SU-DHL-6 (cell line): ENCODE measurements at regions not wholly inside any gene's neighbourhood (a gene's known extent, or its start where the extent isn't known, plus 50 kb on each side); places are given as distances from the start of the nearest gene placed in this dataset.

ENCODE experiments used
- H2AFZ ChIP-seq: fragments of 200-600 bp; sonication (generic); 2 replicates; pipeline ENCODE4 v1.6.1; 2014; ENCODE audit warnings: low read depth, mild to moderate bottlenecking, moderate library complexity, mixed read lengths, antibody characterized with exemption, low read length; ENCODE audit not compliant: severe bottlenecking
- H3F3A ChIP-seq: fragments of 200-600 bp; shearing (Covaris generic); 2 replicates; pipeline ENCODE4 v1.6.0; 2016; ENCODE audit warnings: antibody characterized with exemption, mild to moderate bottlenecking; ENCODE audit not compliant: insufficient read depth
- H3K27ac ChIP-seq: fragments of 200-600 bp; sonication (generic); 2 replicates; pipeline ENCODE4 v1.5.1; 2016; ENCODE audit warnings: low read depth, mild to moderate bottlenecking, low read length, moderate library complexity, mixed read lengths
- H3K27me3 ChIP-seq: fragments of 200-600 bp; sonication (generic), shearing (Covaris generic); 2 replicates; pipeline ENCODE4 v1.6.0; 2014; ENCODE audit warnings: mild to moderate bottlenecking, low read length
- H3K36me3 ChIP-seq: fragments of 200-600 bp; sonication (generic); 2 replicates; pipeline ENCODE4 v1.6.1; 2014; ENCODE audit warnings: mild to moderate bottlenecking, low read length, mixed read lengths
- H3K4me2 ChIP-seq: fragments of 300-600, 200-600 bp; shearing (Covaris generic), sonication (generic); 2 replicates; pipeline ENCODE4 v1.6.0; 2014; ENCODE audit warnings: low read length, low read depth, mild to moderate bottlenecking; ENCODE audit not compliant: poor library complexity, severe bottlenecking
- H3K4me3 ChIP-seq: fragments of 200-600 bp; sonication (generic); 2 replicates; pipeline ENCODE4 v1.5.1; 2014; ENCODE audit warnings: antibody characterized with exemption, low read length, mild to moderate bottlenecking, mixed read lengths; ENCODE audit not compliant: insufficient read depth, poor library complexity, severe bottlenecking
- H3K79me2 ChIP-seq: fragments of 200-600 bp; sonication (generic); 2 replicates; pipeline ENCODE4 v1.6.1; 2014; ENCODE audit warnings: mild to moderate bottlenecking, low read length, moderate library complexity; ENCODE audit not compliant: insufficient read depth
- H3K9ac ChIP-seq: fragments of 200-600 bp; sonication (generic); 2 replicates; pipeline ENCODE4 v1.7.0; 2014; ENCODE audit warnings: mild to moderate bottlenecking, low read length
- H3K9me2 ChIP-seq: fragments of 200-600 bp; sonication (generic); replicated peaks from 2 replicates; pipeline ENCODE4 v1.6.1; 2014; ENCODE audit warnings: low read length; ENCODE audit not compliant: insufficient read depth
- H3K9me3 ChIP-seq: fragments of 200-600 bp; sonication (generic); 2 replicates; pipeline ENCODE4 v1.6.1; 2014; ENCODE audit warnings: low read length, mixed read lengths; ENCODE audit not compliant: insufficient read depth
- H4K20me1 ChIP-seq: fragments of 200-600 bp; sonication (generic); 2 replicates; pipeline ENCODE4 v1.6.1; 2014; ENCODE audit warnings: low read depth, mild to moderate bottlenecking, antibody characterized with exemption, low read length, moderate library complexity, mixed read lengths
- EZH2phosphoT487 ChIP-seq: fragments of 200-600 bp; sonication (generic), shearing (Covaris generic); conservative IDR thresholded peaks from 2 replicates; pipeline ENCODE4 v1.6.1; 2018; ENCODE audit warnings: mild to moderate bottlenecking, antibody characterized with exemption, low read length, moderate library complexity, mixed read lengths
- TF ChIP-seq, protein P1 (sequence below): fragments of 200-600 bp; sonication (generic); IDR thresholded peaks from one replicate; pipeline ENCODE4 v1.5.1; 2017; ENCODE audit warnings: antibody characterized with exemption, mild to moderate bottlenecking, low read length, moderate library complexity; ENCODE audit not compliant: insufficient read depth, poor library complexity, severe bottlenecking

DNA sequence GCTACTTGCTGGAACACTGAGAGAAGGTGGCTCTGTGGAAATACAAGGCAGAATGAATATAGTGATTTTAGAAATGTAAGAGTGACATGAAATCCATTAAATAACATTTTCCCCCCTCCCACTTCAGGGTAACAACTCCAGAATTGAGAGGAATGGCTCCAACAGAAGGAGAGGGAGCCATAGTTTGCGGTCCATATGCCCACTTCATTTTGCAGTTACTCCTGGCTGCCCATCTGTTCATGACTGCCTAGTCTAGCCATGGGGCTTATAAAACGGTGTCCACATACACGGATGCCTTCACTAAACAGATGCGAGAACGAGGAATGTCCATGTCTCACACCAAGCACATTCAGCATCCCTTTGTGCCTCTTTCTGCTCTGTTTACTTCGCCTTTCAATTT is 186.7 kb downstream of the TMEM38B start:
- no peak overlapping the region for H3K4me3 ChIP-seq
- no peaks in the 10 kb centered on the region for H3F3A ChIP-seq
- H3K9me3 ChIP-seq: no peaks in the 10 kb centered on the region
- H3K36me3 ChIP-seq: no peaks in the 10 kb centered on the region
- no peak overlapping the region for H3K27ac ChIP-seq
- H3K9me2 ChIP-seq: no peaks in the 10 kb centered on the region
- no peaks in the 10 kb centered on the region for H4K20me1 ChIP-seq
- no peak overlapping the region for H2AFZ ChIP-seq
- TF ChIP-seq, protein P1, sequence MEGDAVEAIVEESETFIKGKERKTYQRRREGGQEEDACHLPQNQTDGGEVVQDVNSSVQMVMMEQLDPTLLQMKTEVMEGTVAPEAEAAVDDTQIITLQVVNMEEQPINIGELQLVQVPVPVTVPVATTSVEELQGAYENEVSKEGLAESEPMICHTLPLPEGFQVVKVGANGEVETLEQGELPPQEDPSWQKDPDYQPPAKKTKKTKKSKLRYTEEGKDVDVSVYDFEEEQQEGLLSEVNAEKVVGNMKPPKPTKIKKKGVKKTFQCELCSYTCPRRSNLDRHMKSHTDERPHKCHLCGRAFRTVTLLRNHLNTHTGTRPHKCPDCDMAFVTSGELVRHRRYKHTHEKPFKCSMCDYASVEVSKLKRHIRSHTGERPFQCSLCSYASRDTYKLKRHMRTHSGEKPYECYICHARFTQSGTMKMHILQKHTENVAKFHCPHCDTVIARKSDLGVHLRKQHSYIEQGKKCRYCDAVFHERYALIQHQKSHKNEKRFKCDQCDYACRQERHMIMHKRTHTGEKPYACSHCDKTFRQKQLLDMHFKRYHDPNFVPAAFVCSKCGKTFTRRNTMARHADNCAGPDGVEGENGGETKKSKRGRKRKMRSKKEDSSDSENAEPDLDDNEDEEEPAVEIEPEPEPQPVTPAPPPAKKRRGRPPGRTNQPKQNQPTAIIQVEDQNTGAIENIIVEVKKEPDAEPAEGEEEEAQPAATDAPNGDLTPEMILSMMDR: no peak
- TF ChIP-seq EZH2phosphoT487: no peak
- no peak overlapping the region for H3K4me2 ChIP-seq
- H3K9ac ChIP-seq: no peak overlapping the region
- H3K79me2 ChIP-seq: no peaks in the 10 kb centered on the region
- H3K27me3 ChIP-seq: no peaks in the 10 kb centered on the region

DNA sequence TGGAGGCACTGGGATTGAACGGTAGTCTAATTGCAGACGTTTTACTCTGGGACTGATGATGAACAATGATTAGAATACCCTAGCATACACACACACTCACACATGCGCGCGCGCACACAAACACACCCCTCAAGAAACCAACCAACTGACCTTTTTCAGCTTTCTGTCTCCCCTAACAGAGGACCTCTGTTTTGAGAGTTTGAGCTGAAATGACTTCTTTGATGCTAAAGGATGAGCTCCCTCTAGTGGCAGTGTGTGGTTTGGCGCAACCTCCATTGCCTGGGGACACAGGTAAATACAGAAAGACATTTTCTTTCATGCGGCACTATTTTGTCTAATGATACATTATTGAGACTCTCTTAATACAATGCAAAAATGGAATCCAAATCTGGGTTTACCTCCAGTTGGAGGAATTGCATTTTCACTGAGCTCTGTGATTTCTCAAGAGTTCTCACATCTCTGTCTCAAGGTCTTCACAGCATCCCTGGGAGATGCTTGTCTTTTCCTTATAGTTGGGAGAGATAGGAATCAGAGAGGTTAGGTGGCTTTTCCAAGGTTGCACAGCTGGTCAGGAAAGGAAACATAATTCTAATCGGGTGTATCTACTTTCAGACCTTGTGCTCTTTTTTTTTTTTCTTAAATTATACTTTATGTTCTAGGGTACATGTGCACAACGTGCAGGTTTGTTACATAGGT is 187.5 kb downstream of the TMEM38B start:
- no peak overlapping the region for H3K4me3 ChIP-seq
- H3K9ac ChIP-seq: no peak overlapping the region
- no peaks in the 10 kb centered on the region for H4K20me1 ChIP-seq
- H3F3A ChIP-seq: no peaks in the 10 kb centered on the region
- TF ChIP-seq, protein P1: peak; percentile 85
- TF ChIP-seq EZH2phosphoT487: no peak
- H3K79me2 ChIP-seq: no peaks in the 10 kb centered on the region
- H3K9me3 ChIP-seq: no peaks in the 10 kb centered on the region
- no peaks in the 10 kb centered on the region for H3K27me3 ChIP-seq
- no peak overlapping the region for H3K27ac ChIP-seq
- no peaks in the 10 kb centered on the region for H3K9me2 ChIP-seq
- no peak overlapping the region for H2AFZ ChIP-seq
- no peaks in the 10 kb centered on the region for H3K36me3 ChIP-seq
- H3K4me2 ChIP-seq: no peak overlapping the region

DNA sequence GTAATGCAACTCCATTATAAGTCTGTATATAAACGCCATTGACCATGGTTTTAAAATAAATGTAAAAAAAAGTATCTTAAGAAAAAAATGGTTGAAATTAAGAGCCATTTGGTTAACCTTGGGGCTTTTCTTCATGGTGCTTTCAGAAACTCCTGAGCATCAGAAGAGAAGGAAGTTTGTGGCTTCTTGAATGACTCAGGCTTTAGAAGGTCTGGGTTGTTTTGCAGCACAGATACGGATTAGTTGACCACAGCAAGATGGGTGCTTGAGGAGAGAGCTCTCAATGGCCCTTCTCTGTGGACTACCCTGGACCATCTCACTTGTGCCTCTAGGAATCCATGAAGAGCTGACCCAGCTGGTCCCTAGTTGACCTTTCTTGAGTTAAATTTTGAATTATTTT is 189.5 kb downstream of the TMEM38B start:
- no peak overlapping the region for H3K4me2 ChIP-seq
- H3K27me3 ChIP-seq: no peaks in the 10 kb centered on the region
- H3K79me2 ChIP-seq: no peaks in the 10 kb centered on the region
- no peak overlapping the region for H3K9ac ChIP-seq
- H3F3A ChIP-seq: no peaks in the 10 kb centered on the region
- no peak overlapping the region for H3K27ac ChIP-seq
- no peak for TF ChIP-seq EZH2phosphoT487
- TF ChIP-seq, protein P1: no peak
- no peak overlapping the region for H2AFZ ChIP-seq
- H3K4me3 ChIP-seq: no peak overlapping the region
- H4K20me1 ChIP-seq: no peaks in the 10 kb centered on the region
- H3K36me3 ChIP-seq: no peaks in the 10 kb centered on the region
- no peaks in the 10 kb centered on the region for H3K9me2 ChIP-seq
- H3K9me3 ChIP-seq: no peaks in the 10 kb centered on the region

DNA sequence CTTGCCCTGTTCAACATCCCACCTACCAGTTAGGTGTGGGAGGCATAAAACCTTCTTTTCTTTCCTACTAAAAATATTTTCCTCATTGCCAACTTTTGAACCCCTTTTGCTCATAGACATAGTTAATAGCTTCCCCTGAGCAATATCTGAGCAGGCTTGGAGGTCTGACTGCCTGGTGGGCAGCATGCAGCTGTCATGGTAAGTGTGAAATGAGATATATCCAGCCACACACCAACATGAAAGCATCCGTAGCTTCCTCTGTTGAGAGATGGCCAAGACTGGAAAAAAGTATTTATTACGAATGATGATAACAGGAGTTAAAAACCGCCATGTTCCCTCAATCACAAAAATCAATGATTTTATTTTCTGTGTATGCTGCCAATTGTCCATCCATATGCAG is 190.1 kb downstream of the TMEM38B start:
- Histone ChIP-seq H3K36me3 (no peaks in the 10 kb centered on the region), H2AFZ (no peak overlapping the region), H3K27me3 (no peaks in the 10 kb centered on the region), H3K27ac (no peak overlapping the region), H4K20me1 (no peaks in the 10 kb centered on the region), H3K4me3 (no peak overlapping the region), H3K4me2 (no peak overlapping the region), H3K9ac (no peak overlapping the region), H3K79me2 (no peaks in the 10 kb centered on the region), H3F3A (no peaks in the 10 kb centered on the region), H3K9me2 (no peaks in the 10 kb centered on the region), H3K9me3 (no peaks in the 10 kb centered on the region)
- no peak for TF ChIP-seq EZH2phosphoT487
- TF ChIP-seq, protein P1: no peak
